ENCODE measurements at regions not wholly inside any gene's neighbourhood (a gene's known extent, or its start where the extent isn't known, plus 50 kb on each side); places are given as distances from the start of the nearest gene placed in this dataset.

GRCh38 chr2:20915271-20915670, 92.4 kb upstream of the LDAH start:
- CTCF ChIA-PET: no interaction called here

GRCh38 chr2:20914771-20915170, 91.9 kb upstream of the LDAH start:
- H3K9me3 Mint-ChIP-seq: no peaks in the 10 kb centered on the region
- ChIA-PET CTCF (no interaction called here), POLR2A (no interaction called here)
- Histone ChIP-seq H3K36me3 (ENCODE audit: insufficient read depth, low read length) (no peaks in the 10 kb centered on the region), H3K27me3 (ENCODE audit: control insufficient read depth in 1 of 2, insufficient read depth in 2 of 2, low read length in 2 of 2) (peaks cover 0 to 4% of the 10 kb centered on the region in 2 experiments), H3K9me3 (ENCODE audit: control insufficient read depth in 1 of 2, insufficient read depth in 1 of 2, low read length in 2 of 2) (no peaks in the 10 kb centered on the region), H3K4me3 (ENCODE audit: low read length) (no peak overlapping the region), H3K4me1 (ENCODE audit: insufficient read depth, low read length) (no peaks in the 10 kb centered on the region), H3K27ac (ENCODE audit: low read depth in 1 of 2, low read length in 2 of 2) (no peak overlapping the region)
- H3K27ac Mint-ChIP-seq: no peak overlapping the region
- intact Hi-C loops (cut with DNase I, micrococcal nuclease): no loop called here
- H3K27me3 Mint-ChIP-seq: peaks cover 64% of the 10 kb centered on the region
- TF ChIP-seq CTCF (IDR thresholded peaks at IDR 0.05): no peak
- DNase-seq (no peak), ATAC-seq (ENCODE audit: poor library complexity) (no peak)
- H3K4me1 Mint-ChIP-seq (ENCODE audit: low read depth): no peaks in the 10 kb centered on the region
- no peaks in the 10 kb centered on the region for H3K36me3 Mint-ChIP-seq (ENCODE audit: low read depth)
- H3K4me3 Mint-ChIP-seq: no peak overlapping the region

More at GRCh38 chr2:20915271-20915670, 92.4 kb upstream of the LDAH start:
- H3K36me3 ChIP-seq (ENCODE audit: insufficient read depth, low read length): no peaks in the 10 kb centered on the region
- Mint-ChIP-seq H3K9me3 (no peaks in the 10 kb centered on the region), H3K4me3 (no peak overlapping the region), H3K36me3 (ENCODE audit: low read depth) (no peaks in the 10 kb centered on the region), H3K27ac (no peak overlapping the region), H3K4me1 (ENCODE audit: low read depth) (no peaks in the 10 kb centered on the region), H3K27me3 (peaks cover 68% of the 10 kb centered on the region)
- no peak for TF ChIP-seq CTCF (IDR thresholded peaks at IDR 0.05)
- POLR2A ChIA-PET: no interaction called here
- DNase-seq: no peak
- no peak overlapping the region for H3K27ac ChIP-seq (ENCODE audit: low read depth in 1 of 2, low read length in 2 of 2)
- intact Hi-C loops (cut with DNase I, micrococcal nuclease): no loop called here
- peaks cover 0 to 4% of the 10 kb centered on the region in 2 experiments for H3K27me3 ChIP-seq (ENCODE audit: control insufficient read depth in 1 of 2, insufficient read depth in 2 of 2, low read length in 2 of 2)
- H3K4me3 ChIP-seq (ENCODE audit: low read length): no peak overlapping the region
- H3K4me1 ChIP-seq (ENCODE audit: insufficient read depth, low read length): no peaks in the 10 kb centered on the region
- no peak for ATAC-seq (ENCODE audit: poor library complexity)
- no peaks in the 10 kb centered on the region for H3K9me3 ChIP-seq (ENCODE audit: control insufficient read depth in 1 of 2, insufficient read depth in 1 of 2, low read length in 2 of 2)

- no peak for ATAC-seq (ENCODE audit: poor library complexity)
- no peaks in the 10 kb centered on the region for H3K9me3 ChIP-seq (ENCODE audit: control insufficient read depth in 1 of 2, insufficient read depth in 1 of 2, low read length in 2 of 2)
- intact Hi-C loops (cut with DNase I, micrococcal nuclease): no loop called here
- no peak for DNase-seq
- Mint-ChIP-seq H3K27ac (no peak overlapping the region), H3K4me1 (ENCODE audit: low read depth) (no peaks in the 10 kb centered on the region), H3K9me3 (no peaks in the 10 kb centered on the region), H3K27me3 (peaks cover 62% of the 10 kb centered on the region), H3K4me3 (no peak overlapping the region), H3K36me3 (ENCODE audit: low read depth) (no peaks in the 10 kb centered on the region)
- ChIA-PET CTCF (no interaction called here), POLR2A (no interaction called here)
- H3K4me1 ChIP-seq (ENCODE audit: insufficient read depth, low read length): no peaks in the 10 kb centered on the region
- no peak overlapping the region for H3K27ac ChIP-seq (ENCODE audit: low read depth in 1 of 2, low read length in 2 of 2)
- H3K36me3 ChIP-seq (ENCODE audit: insufficient read depth, low read length): no peaks in the 10 kb centered on the region
- no peak for TF ChIP-seq CTCF (IDR thresholded peaks at IDR 0.05)
- no peak overlapping the region for H3K4me3 ChIP-seq (ENCODE audit: low read length)
- peaks cover 0 to 4% of the 10 kb centered on the region in 2 experiments for H3K27me3 ChIP-seq (ENCODE audit: control insufficient read depth in 1 of 2, insufficient read depth in 2 of 2, low read length in 2 of 2)
Measured at GRCh38 chr2:20914087-20914486, 91.2 kb upstream of the LDAH start.

Measured in CD4-positive, alpha-beta T cell (primary cell).